Prostate gland (tissue), 2 donors: ENCODE measurements at regions not wholly inside any gene's neighbourhood (a gene's known extent, or its start where the extent isn't known, plus 50 kb on each side); places are given as distances from the start of the nearest gene placed in this dataset.

ENCODE experiments used
- POLR2A ChIP-seq: fragments of 450-650 bp; IDR thresholded peaks from one replicate; pipeline ENCODE4 v1.6.1; 2016; ENCODE audit warnings: antibody characterized with exemption, mild to moderate bottlenecking
- POLR2AphosphoS5 ChIP-seq: sonication (generic); formaldehyde crosslinking; IDR thresholded peaks from one replicate; pipeline ENCODE4 v1.6.1; 2017; ENCODE audit warnings: antibody characterized with exemption
- TF ChIP-seq, protein P1 (sequence below), 4 experiments: fragments of 200-600 bp in 2 of 4; fragments of 450-650 bp in 2 of 4; sonication (generic) in 2 of 4; IDR thresholded peaks; 1 replicate in 3 of 4; 2 replicates in 1 of 4; pipeline ENCODE4 v1.5.1; 2016 to 2019; ENCODE audit warnings: antibody characterized with exemption in 4 of 4, mild to moderate bottlenecking in 2 of 4, moderate library complexity in 2 of 4

DNA sequence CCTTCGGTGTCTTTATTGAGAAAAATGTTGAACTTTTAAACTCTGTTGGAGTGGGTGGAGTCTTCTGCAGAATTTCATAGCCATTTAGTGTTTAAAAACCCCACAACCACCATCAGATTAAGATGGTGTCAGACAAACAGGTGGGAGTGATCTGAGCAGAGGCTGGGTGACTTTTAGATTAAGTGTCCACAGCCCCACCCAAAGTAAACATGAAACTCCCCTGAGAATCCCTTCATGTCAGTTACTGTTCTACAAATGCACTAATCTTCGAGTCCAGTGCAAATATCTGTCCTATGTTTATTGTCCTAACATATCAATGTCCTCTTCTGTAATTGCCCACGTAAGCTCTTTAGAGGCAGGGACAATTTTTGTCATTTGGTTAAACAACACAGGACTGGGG, 175.6 kb upstream of the RBPJ start:
- TF ChIP-seq, protein P1, sequence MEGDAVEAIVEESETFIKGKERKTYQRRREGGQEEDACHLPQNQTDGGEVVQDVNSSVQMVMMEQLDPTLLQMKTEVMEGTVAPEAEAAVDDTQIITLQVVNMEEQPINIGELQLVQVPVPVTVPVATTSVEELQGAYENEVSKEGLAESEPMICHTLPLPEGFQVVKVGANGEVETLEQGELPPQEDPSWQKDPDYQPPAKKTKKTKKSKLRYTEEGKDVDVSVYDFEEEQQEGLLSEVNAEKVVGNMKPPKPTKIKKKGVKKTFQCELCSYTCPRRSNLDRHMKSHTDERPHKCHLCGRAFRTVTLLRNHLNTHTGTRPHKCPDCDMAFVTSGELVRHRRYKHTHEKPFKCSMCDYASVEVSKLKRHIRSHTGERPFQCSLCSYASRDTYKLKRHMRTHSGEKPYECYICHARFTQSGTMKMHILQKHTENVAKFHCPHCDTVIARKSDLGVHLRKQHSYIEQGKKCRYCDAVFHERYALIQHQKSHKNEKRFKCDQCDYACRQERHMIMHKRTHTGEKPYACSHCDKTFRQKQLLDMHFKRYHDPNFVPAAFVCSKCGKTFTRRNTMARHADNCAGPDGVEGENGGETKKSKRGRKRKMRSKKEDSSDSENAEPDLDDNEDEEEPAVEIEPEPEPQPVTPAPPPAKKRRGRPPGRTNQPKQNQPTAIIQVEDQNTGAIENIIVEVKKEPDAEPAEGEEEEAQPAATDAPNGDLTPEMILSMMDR (IDR thresholded peaks at IDR 0.05): no peak
- TF ChIP-seq POLR2A (no peak), POLR2AphosphoS5 (peak; percentile 76)
